ENCODE measurements at regions not wholly inside any gene's neighbourhood (a gene's known extent, or its start where the extent isn't known, plus 50 kb on each side); places are given as distances from the start of the nearest gene placed in this dataset.
A peak's percentile ranks its signal among the peaks of the same experiment; 100 is the strongest.
"Not testable (repeated sequence)": the region's sequence is repeated elsewhere in the genome, so short reads cannot be mapped to it uniquely, and the experiment has no call there.

GRCh38 chr22:34639911-34640310 lies 426.0 kb upstream of the ISX start:
- Mint-ChIP-seq H3K27ac (no peak overlapping the region), H3K4me1 (peaks cover 27% of the 10 kb centered on the region), H3K27me3 (ENCODE audit: insufficient read depth) (peaks cover 23% of the 10 kb centered on the region), H3K4me3 (no peak overlapping the region), H3K36me3 (ENCODE audit: low read depth) (no peaks in the 10 kb centered on the region), H3K9me3 (no peaks in the 10 kb centered on the region)
- Histone ChIP-seq H3K4me3 (ENCODE audit: low read length) (no peak overlapping the region), H3K9ac (ENCODE audit: extremely low read depth, low read length, poor library complexity, severe bottlenecking) (no peak overlapping the region), H3K36me3 (ENCODE audit: control insufficient read depth, insufficient read depth, low read length) (no peaks in the 10 kb centered on the region), H3K4me1 (ENCODE audit: control insufficient read depth, insufficient read depth, low read length) (peaks cover 5% of the 10 kb centered on the region), H3K9me3 (ENCODE audit: control insufficient read depth, low read length) (no peaks in the 10 kb centered on the region), H3K27ac (ENCODE audit: low read depth, low read length) (no peak overlapping the region), H3K27me3 (ENCODE audit: control insufficient read depth, insufficient read depth, low read length, poor library complexity, severe bottlenecking) (no peaks in the 10 kb centered on the region)
- no peak for DNase-seq
- 94 to 97% methylated on average over 5 of the region's 5 CpGs for WGBS, 2 experiments (ENCODE audit: insufficient coverage in 1 of 2, insufficient read length in 1 of 2)
- TF ChIP-seq CTCF (conservative IDR thresholded peaks at IDR 0.05) = no peak

- Histone ChIP-seq H3K36me3 (ENCODE audit: control insufficient read depth, insufficient read depth, low read length) (no peaks in the 10 kb centered on the region), H3K4me3 (ENCODE audit: low read length) (no peak overlapping the region), H3K9ac (ENCODE audit: extremely low read depth, low read length, poor library complexity, severe bottlenecking) (no peak overlapping the region), H3K27ac (ENCODE audit: low read depth, low read length) (no peak overlapping the region), H3K4me1 (ENCODE audit: control insufficient read depth, insufficient read depth, low read length) (no peaks in the 10 kb centered on the region), H3K9me3 (ENCODE audit: control insufficient read depth, low read length) (no peaks in the 10 kb centered on the region), H3K27me3 (ENCODE audit: control insufficient read depth, insufficient read depth, low read length, poor library complexity, severe bottlenecking) (no peaks in the 10 kb centered on the region)
- Mint-ChIP-seq H3K4me1 (peaks cover 8% of the 10 kb centered on the region), H3K36me3 (ENCODE audit: low read depth) (no peaks in the 10 kb centered on the region), H3K27me3 (ENCODE audit: insufficient read depth) (peaks cover 4% of the 10 kb centered on the region), H3K9me3 (no peaks in the 10 kb centered on the region), H3K4me3 (no peak overlapping the region), H3K27ac (no peak overlapping the region)
- TF ChIP-seq CTCF (conservative IDR thresholded peaks at IDR 0.05) = peak; percentile 77
- WGBS, 2 experiments (ENCODE audit: insufficient coverage in 1 of 2, insufficient read length in 1 of 2) = 80 to 93% methylated on average over 3 to 6 of the region's 6 CpGs
- peak; percentile 71 for DNase-seq
These were observed 420.6 kb upstream of the ISX start for GRCh38 chr22:34645375-34645774.

- Mint-ChIP-seq H3K4me3 (no peak overlapping the region), H3K4me1 (no peaks in the 10 kb centered on the region), H3K36me3 (ENCODE audit: low read depth) (peaks cover 8% of the 10 kb centered on the region), H3K27ac (no peak overlapping the region), H3K27me3 (ENCODE audit: insufficient read depth) (no peaks in the 10 kb centered on the region), H3K9me3 (no peaks in the 10 kb centered on the region)
- no peak for DNase-seq
- H3K27me3 ChIP-seq (ENCODE audit: control insufficient read depth, insufficient read depth, low read length, poor library complexity, severe bottlenecking) = no peaks in the 10 kb centered on the region
- H3K27ac ChIP-seq (ENCODE audit: low read depth, low read length) = no peak overlapping the region
- H3K9ac ChIP-seq (ENCODE audit: extremely low read depth, low read length, poor library complexity, severe bottlenecking) = no peak overlapping the region
- no peak for TF ChIP-seq CTCF (conservative IDR thresholded peaks at IDR 0.05)
- WGBS, 2 experiments (ENCODE audit: insufficient coverage in 1 of 2, insufficient read length in 1 of 2) = 100% methylated on average over 1 of the region's 1 CpG
- no peaks in the 10 kb centered on the region for H3K36me3 ChIP-seq (ENCODE audit: control insufficient read depth, insufficient read depth, low read length)
- H3K4me3 ChIP-seq (ENCODE audit: low read length) = no peak overlapping the region
- no peaks in the 10 kb centered on the region for H3K9me3 ChIP-seq (ENCODE audit: control insufficient read depth, low read length)
- no peaks in the 10 kb centered on the region for H3K4me1 ChIP-seq (ENCODE audit: control insufficient read depth, insufficient read depth, low read length)
These were observed 397.0 kb upstream of the ISX start for GRCh38 chr22:34669001-34669400.

- H3K27ac ChIP-seq (ENCODE audit: low read depth, low read length); H3K4me1 ChIP-seq (ENCODE audit: control insufficient read depth, insufficient read depth, low read length); H3K4me3 ChIP-seq (ENCODE audit: low read length); H3K9ac ChIP-seq (ENCODE audit: extremely low read depth, low read length, poor library complexity, severe bottlenecking); H3K27me3 ChIP-seq (ENCODE audit: control insufficient read depth, insufficient read depth, low read length, poor library complexity, severe bottlenecking); H3K27me3 Mint-ChIP-seq (ENCODE audit: insufficient read depth); DNase-seq; H3K4me1 Mint-ChIP-seq; H3K36me3 ChIP-seq (ENCODE audit: control insufficient read depth, insufficient read depth, low read length); H3K27ac Mint-ChIP-seq; H3K4me3 Mint-ChIP-seq: not testable (repeated sequence)
- WGBS, 2 experiments (ENCODE audit: insufficient coverage in 1 of 2, insufficient read length in 1 of 2) = 93 to 97% methylated on average over 6 to 17 of the region's 17 CpGs
- peaks cover 18% of the 10 kb centered on the region for H3K9me3 Mint-ChIP-seq
- H3K9me3 ChIP-seq (ENCODE audit: control insufficient read depth, low read length) = peaks cover 10% of the 10 kb centered on the region
- H3K36me3 Mint-ChIP-seq (ENCODE audit: low read depth) = peaks cover 12% of the 10 kb centered on the region
These were observed 382.9 kb upstream of the ISX start for GRCh38 chr22:34683031-34683430.

- not testable (repeated sequence) for H3K27ac ChIP-seq (ENCODE audit: low read depth, low read length); H3K4me3 ChIP-seq (ENCODE audit: low read length); H3K9ac ChIP-seq (ENCODE audit: extremely low read depth, low read length, poor library complexity, severe bottlenecking); H3K4me1 Mint-ChIP-seq; DNase-seq; H3K4me1 ChIP-seq (ENCODE audit: control insufficient read depth, insufficient read depth, low read length); H3K27me3 ChIP-seq (ENCODE audit: control insufficient read depth, insufficient read depth, low read length, poor library complexity, severe bottlenecking); H3K36me3 ChIP-seq (ENCODE audit: control insufficient read depth, insufficient read depth, low read length); H3K27me3 Mint-ChIP-seq (ENCODE audit: insufficient read depth); H3K4me3 Mint-ChIP-seq; H3K27ac Mint-ChIP-seq
- WGBS, 2 experiments (ENCODE audit: insufficient coverage in 1 of 2, insufficient read length in 1 of 2) = 95% methylated on average over 27 of the region's 30 CpGs; no CpG with 5 or more reads in 1 of the 2 experiments
- H3K36me3 Mint-ChIP-seq (ENCODE audit: low read depth) = peaks cover 12% of the 10 kb centered on the region
- H3K9me3 ChIP-seq (ENCODE audit: control insufficient read depth, low read length) = peaks cover 10% of the 10 kb centered on the region
- H3K9me3 Mint-ChIP-seq = peaks cover 18% of the 10 kb centered on the region
These were observed 381.7 kb upstream of the ISX start for GRCh38 chr22:34684278-34684677.
